GM23338 (cell line): ENCODE measurements at regions not wholly inside any gene's neighbourhood (a gene's known extent, or its start where the extent isn't known, plus 50 kb on each side); places are given as distances from the start of the nearest gene placed in this dataset.
A peak's percentile ranks its signal among the peaks of the same experiment; 100 is the strongest.

Experiments
- ATAC-seq: fragments of 200-7000 bp; cut with Tn5 transposase; 3 replicates; pipeline ENCODE4 v1.9.1; 2020
- DNase-seq: peaks from one replicate; pipeline ENCODE4 v3.0.0-alpha.2; 2015; ENCODE audit warnings: low spot score
- H2AFZ ChIP-seq: fragments of 200-600 bp; sonication (generic); 2 replicates; pipeline ENCODE4 v1.8.0; 2016; ENCODE audit warnings: antibody characterized with exemption, mild to moderate bottlenecking, moderate library complexity
- H3F3A ChIP-seq: fragments of 200-600 bp; sonication (generic); replicated peaks from 2 replicates; pipeline ENCODE4 v1.8.0; 2017; ENCODE audit warnings: antibody characterized with exemption, mixed run types, low read depth
- H3K27ac ChIP-seq: fragments of 200-600 bp; sonication (generic); 2 replicates; pipeline ENCODE4 v1.6.1; 2016; ENCODE audit warnings: low read depth
- H3K27me3 ChIP-seq: fragments of 200-600 bp; sonication (generic); 2 replicates; pipeline ENCODE4 v1.8.0; 2016; ENCODE audit warnings: mild to moderate bottlenecking, mixed run types, moderate library complexity; ENCODE audit not compliant: insufficient read depth
- H3K36me3 ChIP-seq: fragments of 200-600 bp; sonication (generic); 2 replicates; pipeline ENCODE4 v1.8.0; 2016; ENCODE audit warnings: mild to moderate bottlenecking; ENCODE audit not compliant: insufficient read depth
- H3K4me1 ChIP-seq: fragments of 200-600 bp; sonication (generic); 2 replicates; pipeline ENCODE4 v1.8.0; 2016; ENCODE audit warnings: mild to moderate bottlenecking, moderate library complexity; ENCODE audit not compliant: insufficient read depth
- H3K4me2 ChIP-seq: fragments of 200-600 bp; sonication (generic); 2 replicates; pipeline ENCODE4 v1.7.1; 2017; ENCODE audit warnings: mixed run types
- H3K4me3 ChIP-seq: fragments of 200-600 bp; sonication (generic); 2 replicates; pipeline ENCODE4 v1.6.1; 2016; ENCODE audit warnings: mixed run types
- H3K79me2 ChIP-seq: fragments of 200-600 bp; sonication (generic); replicated peaks from 2 replicates; pipeline ENCODE4 v1.8.0; 2017; ENCODE audit warnings: mild to moderate bottlenecking; ENCODE audit not compliant: insufficient read depth
- H3K9me2 ChIP-seq: fragments of 200-600 bp; sonication (generic); 2 replicates; pipeline ENCODE4 v1.8.0; 2017; ENCODE audit not compliant: insufficient read depth
- H4K20me1 ChIP-seq: fragments of 200-600 bp; sonication (generic); replicated peaks from 2 replicates; pipeline ENCODE4 v1.8.0; 2017; ENCODE audit warnings: mild to moderate bottlenecking; ENCODE audit not compliant: insufficient read depth
- H3K27ac Mint-ChIP-seq: 2 replicates; pipeline ENCODE4 v1.8.0; 2020; ENCODE audit warnings: inconsistent platforms, mild to moderate bottlenecking, moderate library complexity, mixed read lengths
- H3K27me3 Mint-ChIP-seq: 3 replicates; pipeline ENCODE4 v1.8.0; 2022; ENCODE audit warnings: low read depth, mild to moderate bottlenecking, moderate library complexity, mixed read lengths, inconsistent platforms; ENCODE audit not compliant: insufficient read depth, poor library complexity
- H3K36me3 Mint-ChIP-seq: 3 replicates; pipeline ENCODE4 v1.8.0; 2021; ENCODE audit warnings: low read depth, mild to moderate bottlenecking, inconsistent platforms, moderate library complexity, mixed read lengths
- H3K4me1 Mint-ChIP-seq: 3 replicates; pipeline ENCODE4 v1.8.0; 2020; ENCODE audit warnings: mild to moderate bottlenecking, inconsistent platforms, mixed read lengths
- H3K4me3 Mint-ChIP-seq: 3 replicates; pipeline ENCODE4 v1.8.0; 2021; ENCODE audit warnings: moderate library complexity, mild to moderate bottlenecking, inconsistent platforms, mixed read lengths
- H3K9me3 Mint-ChIP-seq: 3 replicates; pipeline ENCODE4 v1.8.0; 2020; ENCODE audit warnings: moderate library complexity, mild to moderate bottlenecking, inconsistent platforms, mixed read lengths
- CTCF ChIP-seq, 2 experiments: fragments of 200-600 bp in 1 of 2; sonication (generic) in 1 of 2; conservative IDR thresholded peaks; 2 replicates each; pipeline versions ENCODE4 v1.5.1 to v1.6.1; 2016 to 2017; ENCODE audit warnings: antibody characterized with exemption in 2 of 2, low read depth in 2 of 2, mild to moderate bottlenecking in 2 of 2, moderate library complexity in 1 of 2
- ETS1 ChIP-seq: IDR thresholded peaks from 2 replicates; pipeline ENCODE4 v1.6.1; 2016; ENCODE audit warnings: antibody characterized with exemption
- EZH2 ChIP-seq: fragments of 200-600 bp; sonication (generic); IDR thresholded peaks from one replicate; pipeline ENCODE4 v1.8.0; 2017; ENCODE audit warnings: antibody characterized with exemption, mild to moderate bottlenecking, low read depth; ENCODE audit not compliant: unreplicated experiment
- EZH2phosphoT487 ChIP-seq: fragments of 200-600 bp; sonication (generic); IDR thresholded peaks from one replicate; pipeline ENCODE4 v1.8.1; 2018; ENCODE audit warnings: antibody characterized with exemption; ENCODE audit not compliant: unreplicated experiment
- JUNB ChIP-seq: IDR thresholded peaks from one replicate; pipeline ENCODE4 v1.6.1; 2016; ENCODE audit warnings: antibody characterized with exemption; ENCODE audit not compliant: unreplicated experiment
- NANOG ChIP-seq: IDR thresholded peaks from 2 replicates; pipeline ENCODE4 v1.6.1; 2016; ENCODE audit warnings: antibody characterized with exemption, borderline replicate concordance
- POLR2AphosphoS5 ChIP-seq: IDR thresholded peaks from 2 replicates; pipeline ENCODE4 v1.6.1; 2016; ENCODE audit warnings: antibody characterized with exemption, low read depth
- REST ChIP-seq: IDR thresholded peaks from one replicate; pipeline ENCODE4 v1.6.1; 2018; ENCODE audit warnings: antibody characterized with exemption; ENCODE audit not compliant: unreplicated experiment
- STAT1 ChIP-seq: IDR thresholded peaks from one replicate; pipeline ENCODE4 v1.6.1; 2016; ENCODE audit warnings: antibody characterized with exemption; ENCODE audit not compliant: unreplicated experiment
- ZNF114 ChIP-seq: fragments of 250-450 bp; sonication (Bioruptor Pico); IDR thresholded peaks from 2 replicates; pipeline ENCODE4 v1.5.0; 2020; ENCODE audit warnings: mild to moderate bottlenecking, moderate library complexity
- ZNF462 ChIP-seq: fragments of 250-450 bp; sonication (Bioruptor Pico); IDR thresholded peaks from 2 replicates; pipeline ENCODE4 v1.5.0; 2020; ENCODE audit warnings: mild to moderate bottlenecking, moderate library complexity

GRCh38 chr2:47688561-47688960, 94.4 kb upstream of the MSH6 start:
- Histone ChIP-seq H3K79me2 (no peaks in the 10 kb centered on the region), H3K27me3 (no peaks in the 10 kb centered on the region), H3K27ac (peak overlapping the region; percentile 72; the same call in 1 of the 2 replicates), H2AFZ (peak overlapping the region; percentile 61; the same call in 1 of the 2 replicates), H4K20me1 (no peaks in the 10 kb centered on the region; the same call in 1 of the 2 replicates), H3K4me2 (no peak overlapping the region), H3K9me2 (peaks cover 6% of the 10 kb centered on the region; the same call in 1 of the 2 replicates), H3K4me3 (no peak overlapping the region), H3K36me3 (peaks cover 11% of the 10 kb centered on the region; the same call in 1 of the 2 replicates), H3K4me1 (peaks cover 15% of the 10 kb centered on the region), H3F3A (0 out of 2 replicates have a peak, but pooled peaks cover 6% of the 10 kb centered on the region)
- Mint-ChIP-seq H3K4me1 (peaks cover 25% of the 10 kb centered on the region), H3K4me3 (no peak overlapping the region), H3K9me3 (no peaks in the 10 kb centered on the region), H3K27ac (peak overlapping the region; percentile 22), H3K36me3 (no peaks in the 10 kb centered on the region), H3K27me3 (peaks cover 8% of the 10 kb centered on the region)
- TF ChIP-seq STAT1: no peak
- TF ChIP-seq REST: no peak
- TF ChIP-seq ZNF114: no peak
- TF ChIP-seq ZNF462 (CRISPR knock-in tag): no peak
- no peak for TF ChIP-seq EZH2phosphoT487
- TF ChIP-seq CTCF (conservative IDR thresholded peaks at IDR 0.05; ENCODE audit: low read depth in 2 of 2): no peak
- TF ChIP-seq NANOG: no peak
- TF ChIP-seq ETS1: no peak
- TF ChIP-seq JUNB: no peak
- TF ChIP-seq EZH2: no peak
- TF ChIP-seq POLR2AphosphoS5: no peak
- no peak for DNase-seq
- ATAC-seq: peak; percentile 84
